ENCODE measurements at regions not wholly inside any gene's neighbourhood (a gene's known extent, or its start where the extent isn't known, plus 50 kb on each side); places are given as distances from the start of the nearest gene placed in this dataset.

DNA sequence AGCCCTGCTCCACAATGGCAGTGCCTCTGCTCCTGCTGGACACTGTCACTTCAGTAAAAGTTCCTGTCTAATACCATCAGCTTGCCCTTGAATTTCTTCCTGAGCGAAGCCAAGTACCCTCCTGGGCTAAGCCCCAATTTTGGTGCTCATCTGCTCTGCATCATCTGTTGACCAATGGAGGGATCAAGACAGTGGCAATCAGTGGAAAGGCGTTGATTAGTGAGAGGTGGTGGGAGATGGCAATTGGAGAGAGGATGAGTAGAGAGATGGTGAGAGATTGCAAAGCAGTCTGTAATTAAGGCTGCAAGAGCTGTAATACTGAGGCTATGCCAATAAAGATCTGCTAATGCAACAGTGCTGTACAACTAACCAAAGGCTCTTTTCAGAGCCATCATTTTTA, 299.4 kb upstream of the CDH2 start:
- no peaks in the 10 kb centered on the region for H3K9me3 ChIP-seq
- TF ChIP-seq, protein P1, sequence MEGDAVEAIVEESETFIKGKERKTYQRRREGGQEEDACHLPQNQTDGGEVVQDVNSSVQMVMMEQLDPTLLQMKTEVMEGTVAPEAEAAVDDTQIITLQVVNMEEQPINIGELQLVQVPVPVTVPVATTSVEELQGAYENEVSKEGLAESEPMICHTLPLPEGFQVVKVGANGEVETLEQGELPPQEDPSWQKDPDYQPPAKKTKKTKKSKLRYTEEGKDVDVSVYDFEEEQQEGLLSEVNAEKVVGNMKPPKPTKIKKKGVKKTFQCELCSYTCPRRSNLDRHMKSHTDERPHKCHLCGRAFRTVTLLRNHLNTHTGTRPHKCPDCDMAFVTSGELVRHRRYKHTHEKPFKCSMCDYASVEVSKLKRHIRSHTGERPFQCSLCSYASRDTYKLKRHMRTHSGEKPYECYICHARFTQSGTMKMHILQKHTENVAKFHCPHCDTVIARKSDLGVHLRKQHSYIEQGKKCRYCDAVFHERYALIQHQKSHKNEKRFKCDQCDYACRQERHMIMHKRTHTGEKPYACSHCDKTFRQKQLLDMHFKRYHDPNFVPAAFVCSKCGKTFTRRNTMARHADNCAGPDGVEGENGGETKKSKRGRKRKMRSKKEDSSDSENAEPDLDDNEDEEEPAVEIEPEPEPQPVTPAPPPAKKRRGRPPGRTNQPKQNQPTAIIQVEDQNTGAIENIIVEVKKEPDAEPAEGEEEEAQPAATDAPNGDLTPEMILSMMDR (IDR thresholded peaks at IDR 0.05): no peak
- DNase-seq (no peak), ATAC-seq (no peak)
- no peaks in the 10 kb centered on the region for H3K36me3 ChIP-seq
- no peaks in the 10 kb centered on the region for H3K27me3 ChIP-seq
- H3K4me1 ChIP-seq: no peaks in the 10 kb centered on the region
- no peak overlapping the region for H3K27ac ChIP-seq
- intact Hi-C loops (cut with DNase I): no loop called here
- H3K4me3 ChIP-seq: no peak overlapping the region

DNA sequence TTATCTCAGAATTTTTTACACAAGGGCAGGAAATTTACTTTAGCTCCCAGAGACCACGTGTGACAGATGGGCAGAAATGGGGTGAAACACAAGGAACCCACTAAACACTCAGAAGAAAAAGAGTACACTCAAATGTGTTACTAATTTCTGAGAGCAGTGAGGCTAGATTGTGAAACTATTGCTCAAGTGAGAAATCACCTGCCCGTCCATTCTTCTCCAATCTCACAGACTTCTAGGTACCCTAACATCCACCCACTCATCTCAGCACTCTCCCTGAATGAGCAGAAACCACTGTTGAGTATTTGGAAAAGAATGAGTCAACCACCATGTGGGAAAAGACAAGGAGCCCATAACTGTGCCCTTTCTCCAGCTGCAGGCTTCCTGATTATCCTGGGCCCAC, 293.0 kb upstream of the CDH2 start:
- intact Hi-C loops (cut with DNase I): no loop called here
- Histone ChIP-seq H3K36me3 (no peaks in the 10 kb centered on the region), H3K27ac (no peak overlapping the region), H3K27me3 (no peaks in the 10 kb centered on the region), H3K4me3 (no peak overlapping the region), H3K4me1 (no peaks in the 10 kb centered on the region), H3K9me3 (no peaks in the 10 kb centered on the region)
- DNase-seq (no peak), ATAC-seq (peak; percentile 88)
- TF ChIP-seq, protein P1 (IDR thresholded peaks at IDR 0.05): no peak

DNA sequence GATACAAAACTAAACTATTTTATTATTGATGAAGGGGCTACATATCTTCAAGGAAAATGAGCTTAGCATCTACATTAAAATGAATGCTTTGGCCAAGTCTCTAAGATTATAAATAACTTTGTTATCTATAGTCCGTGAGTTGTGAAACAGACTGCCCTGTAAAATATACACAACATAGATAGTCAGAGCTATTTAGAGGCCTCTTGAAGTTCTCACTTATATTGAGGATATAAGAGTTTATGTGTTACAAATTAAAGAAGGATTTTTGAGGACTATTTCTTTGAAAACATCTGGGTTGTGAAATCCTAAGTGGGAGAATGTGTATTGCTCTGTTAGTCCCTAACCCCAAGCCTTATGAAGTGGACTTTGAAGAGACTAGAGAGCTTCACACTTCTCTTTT, 292.0 kb upstream of the CDH2 start:
- TF ChIP-seq, protein P1 (IDR thresholded peaks at IDR 0.05): no peak
- H3K27me3 ChIP-seq: no peaks in the 10 kb centered on the region
- H3K27ac ChIP-seq: no peak overlapping the region
- intact Hi-C loops (cut with DNase I): no loop called here
- H3K4me3 ChIP-seq: no peak overlapping the region
- no peaks in the 10 kb centered on the region for H3K4me1 ChIP-seq
- no peak for ATAC-seq
- no peaks in the 10 kb centered on the region for H3K36me3 ChIP-seq
- no peaks in the 10 kb centered on the region for H3K9me3 ChIP-seq
- no peak for DNase-seq

DNA sequence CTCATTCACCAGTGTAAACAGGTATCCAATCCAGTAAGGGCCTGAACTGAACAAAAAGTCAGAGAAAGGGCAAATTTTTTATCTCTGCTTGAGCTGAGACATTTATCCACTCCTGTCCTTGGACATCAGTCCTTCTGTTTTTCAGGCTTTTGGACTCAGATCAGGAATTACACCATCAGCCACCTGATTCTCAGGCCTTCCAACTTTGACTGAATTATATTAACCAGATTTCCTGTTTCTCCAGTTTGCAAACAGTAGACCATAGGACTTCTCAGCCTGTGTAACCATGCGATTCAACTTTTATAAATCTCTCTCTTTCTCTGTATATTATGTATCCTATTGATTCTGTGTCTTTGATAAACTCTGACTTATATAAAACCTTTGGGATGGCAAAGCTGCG, 289.3 kb upstream of the CDH2 start:
- Histone ChIP-seq H3K9me3 (no peaks in the 10 kb centered on the region), H3K27ac (no peak overlapping the region), H3K4me3 (no peak overlapping the region), H3K36me3 (no peaks in the 10 kb centered on the region), H3K4me1 (no peaks in the 10 kb centered on the region), H3K27me3 (no peaks in the 10 kb centered on the region)
- TF ChIP-seq, protein P1 (IDR thresholded peaks at IDR 0.05): no peak
- ATAC-seq (no peak), DNase-seq (no peak)
- intact Hi-C loops (cut with DNase I): no loop called here

DNA sequence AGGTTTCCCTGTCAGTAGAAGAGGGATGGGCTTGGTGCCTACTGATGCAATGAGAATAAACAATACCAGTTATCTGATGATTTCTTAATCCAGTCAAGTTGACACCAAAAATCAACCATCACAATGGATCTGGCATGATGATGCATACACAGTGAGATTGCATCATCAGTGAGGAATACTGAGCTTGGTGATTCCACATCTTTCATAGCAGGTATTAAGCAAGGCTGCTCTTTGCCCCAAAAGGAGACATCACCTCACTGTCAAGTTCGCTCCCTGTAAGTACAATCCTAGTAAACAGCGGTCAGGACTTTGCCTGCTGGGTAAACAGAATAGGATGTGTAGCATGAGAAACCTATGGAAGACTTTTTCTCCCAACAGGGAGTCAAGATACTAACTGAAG, 282.7 kb upstream of the CDH2 start:
- no peaks in the 10 kb centered on the region for H3K36me3 ChIP-seq
- ATAC-seq (no peak), DNase-seq (no peak)
- H3K4me3 ChIP-seq: no peak overlapping the region
- TF ChIP-seq, protein P1 (IDR thresholded peaks at IDR 0.05): no peak
- intact Hi-C loops (cut with DNase I): no loop called here
- no peaks in the 10 kb centered on the region for H3K4me1 ChIP-seq
- no peaks in the 10 kb centered on the region for H3K9me3 ChIP-seq
- H3K27me3 ChIP-seq: no peaks in the 10 kb centered on the region
- H3K27ac ChIP-seq: no peak overlapping the region

DNA sequence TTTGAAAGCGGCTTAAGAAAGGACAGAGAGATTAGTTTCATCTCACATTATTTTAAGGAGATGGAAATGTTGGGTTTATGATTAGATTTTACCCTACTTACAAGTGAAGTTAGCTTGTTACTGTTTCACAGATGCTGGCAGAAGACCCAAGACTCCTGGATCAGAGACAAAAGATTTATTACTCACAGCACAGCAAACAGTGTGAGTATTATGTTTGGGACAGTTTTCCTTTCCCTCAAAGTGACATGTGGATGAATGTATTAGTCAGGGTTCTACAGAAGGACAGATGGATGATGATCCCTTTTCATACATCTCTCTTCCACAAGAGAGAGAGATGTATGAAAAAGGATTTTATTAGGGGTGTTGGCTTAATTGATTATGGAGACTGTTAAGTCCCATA, 281.8 kb upstream of the CDH2 start:
- TF ChIP-seq, protein P1 (IDR thresholded peaks at IDR 0.05): no peak
- no peaks in the 10 kb centered on the region for H3K9me3 ChIP-seq
- no peak overlapping the region for H3K27ac ChIP-seq
- intact Hi-C loops (cut with DNase I): no loop called here
- DNase-seq: no peak
- no peak overlapping the region for H3K4me3 ChIP-seq
- no peaks in the 10 kb centered on the region for H3K4me1 ChIP-seq
- H3K36me3 ChIP-seq: no peaks in the 10 kb centered on the region
- H3K27me3 ChIP-seq: no peaks in the 10 kb centered on the region
- ATAC-seq: no peak

Data from upper lobe of right lung (tissue), 1 donor.